CD4-positive, alpha-beta T cell treated with Interleukin-17A for 1 hour (primary cell): ENCODE measurements at regions not wholly inside any gene's neighbourhood (a gene's known extent, or its start where the extent isn't known, plus 50 kb on each side); places are given as distances from the start of the nearest gene placed in this dataset.

Experiments used
- DNase-seq: peaks from one replicate; pipeline ENCODE4 v3.0.0-alpha.2; 2020

GRCh38 chr13:58843567-58843966 is 1212.0 kb downstream of the PCDH17 start:
- no peak for DNase-seq

DNA sequence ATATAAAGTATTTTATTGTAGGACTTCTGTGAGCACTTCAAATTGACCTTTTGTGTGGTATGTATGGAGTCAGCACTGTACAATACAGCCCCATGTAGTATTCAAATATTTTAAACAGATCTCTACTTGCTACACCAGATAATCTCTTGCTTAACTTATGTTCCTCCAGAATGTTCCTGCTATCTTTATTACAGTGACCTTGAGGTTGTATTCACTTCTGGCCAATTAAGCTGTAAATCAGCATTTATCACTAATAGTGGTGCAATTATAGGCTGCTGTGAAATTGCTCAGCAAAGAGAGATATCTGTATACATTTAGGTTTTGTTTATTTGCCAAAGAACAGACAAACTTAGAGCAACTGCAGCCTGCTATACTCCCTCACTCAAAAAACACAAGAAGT is 1218.6 kb downstream of the PCDH17 start:
- DNase-seq, result no peak

- no peak for DNase-seq
Observed at GRCh38 chr13:58852076-58852475, 1220.5 kb downstream of the PCDH17 start.

DNA sequence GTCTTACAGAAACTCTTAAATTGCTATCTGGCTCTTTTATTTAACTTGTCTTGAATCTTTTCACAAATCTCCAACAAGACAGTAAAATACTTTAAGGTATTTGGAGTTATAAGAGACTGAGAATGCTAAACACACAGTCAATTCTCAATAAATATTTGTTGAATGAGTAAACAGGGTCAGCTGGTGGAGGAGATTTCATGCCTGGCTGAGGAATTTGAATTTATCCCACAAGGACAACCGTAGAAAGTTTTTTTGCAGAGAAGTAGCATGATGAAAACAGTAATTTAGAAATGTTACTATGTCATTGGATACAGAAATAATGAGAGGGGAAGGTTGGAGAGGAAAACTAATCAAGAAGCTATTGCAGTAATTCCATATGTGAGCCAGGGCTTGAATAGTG is 1223.7 kb downstream of the PCDH17 start:
- no peak for DNase-seq

DNA sequence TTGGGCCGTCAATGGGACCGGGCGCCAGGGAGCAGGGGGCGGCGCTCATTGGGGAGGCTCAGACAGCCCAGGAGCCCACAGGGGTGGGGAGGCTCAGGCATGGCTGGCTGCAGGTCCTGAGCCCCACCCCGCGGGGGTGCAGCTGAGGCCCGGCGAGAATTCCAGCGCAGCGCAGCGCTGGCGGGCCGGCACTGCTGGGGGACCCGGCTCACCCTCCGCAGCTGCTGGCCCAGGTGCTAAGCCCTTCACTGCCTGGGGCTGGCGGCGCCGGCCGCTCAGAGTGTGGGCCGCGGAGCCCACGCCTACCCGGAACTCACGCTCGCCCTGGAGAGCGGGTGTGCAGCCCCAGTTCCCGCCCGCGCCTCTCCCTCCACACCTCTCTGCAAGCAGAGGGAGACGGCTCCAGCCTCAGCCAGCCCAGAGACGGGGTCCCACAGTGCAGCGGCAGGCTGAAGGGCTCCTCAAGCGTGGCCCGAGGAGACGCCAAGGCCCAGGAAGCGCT is 1227.4 kb downstream of the PCDH17 start:
- no peak for DNase-seq

GRCh38 chr13:58865286-58865685 is 1233.7 kb downstream of the PCDH17 start:
- no peak for DNase-seq

- no peak for DNase-seq
Observed at GRCh38 chr13:58869566-58869965, 1238.0 kb downstream of the PCDH17 start.

DNA sequence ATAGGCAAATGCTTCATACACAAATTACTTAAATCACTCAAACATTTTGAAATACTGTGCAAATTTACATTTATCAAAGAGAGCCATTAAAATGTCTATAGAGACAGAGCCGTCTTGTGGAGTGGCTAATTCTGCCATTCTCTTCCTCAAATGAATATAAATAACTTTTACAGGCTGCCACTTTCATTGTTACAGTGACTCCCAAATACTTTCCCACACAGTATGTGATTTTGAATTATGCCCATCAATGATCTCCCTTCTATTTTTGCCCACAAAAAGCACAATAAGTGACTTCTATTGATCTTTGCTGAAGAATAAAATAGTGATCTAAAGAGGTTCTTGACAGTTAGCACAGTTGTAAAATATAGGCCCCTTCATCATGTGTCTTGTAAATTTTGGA is 1244.9 kb downstream of the PCDH17 start:
- DNase-seq, result no peak

GRCh38 chr13:58879114-58879513 is 1247.6 kb downstream of the PCDH17 start:
- DNase-seq, result no peak

- no peak for DNase-seq
Observed at GRCh38 chr13:58882516-58882915, 1251.0 kb downstream of the PCDH17 start.

- DNase-seq, result no peak
Observed at GRCh38 chr13:58883405-58883804, 1251.9 kb downstream of the PCDH17 start.

DNA sequence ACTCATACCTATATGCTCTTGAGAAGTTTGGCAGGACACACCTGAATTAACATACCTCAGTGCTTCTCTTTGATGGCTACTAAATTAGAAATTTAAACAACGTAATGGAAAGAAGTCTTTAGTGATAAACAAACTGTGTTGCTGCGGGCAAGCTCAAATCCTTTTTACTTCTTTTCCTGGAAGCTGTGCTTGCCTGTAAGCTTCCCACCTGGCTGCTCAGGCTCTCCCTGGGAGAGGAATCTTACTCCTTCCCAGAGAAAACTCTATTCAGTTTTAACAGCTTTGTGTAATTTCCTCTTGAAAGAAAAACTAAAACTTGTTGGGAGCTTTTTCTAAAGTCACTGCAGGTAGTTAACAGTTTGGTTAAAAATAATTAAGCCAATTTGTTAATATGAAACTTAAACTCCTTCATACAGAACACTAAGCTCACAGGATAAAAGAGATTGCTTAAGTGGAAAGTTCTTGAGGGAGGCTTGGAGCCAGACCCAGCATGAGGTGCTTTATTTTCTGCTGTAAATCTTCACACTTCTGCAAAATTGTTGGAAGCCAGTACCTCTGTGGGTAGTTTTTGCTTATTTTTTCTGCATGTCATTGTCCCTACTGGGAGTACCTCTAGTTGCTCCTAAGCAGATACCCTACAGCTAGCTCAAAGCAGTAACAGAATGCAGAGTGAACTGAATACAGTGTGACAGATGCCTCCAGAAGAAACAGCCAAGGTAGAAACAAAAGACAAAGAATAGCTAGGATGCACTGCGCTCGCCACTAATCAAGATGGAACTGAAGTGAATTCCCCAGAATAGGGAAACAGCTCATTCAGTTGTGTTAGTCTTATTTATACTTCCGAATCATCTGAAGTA is 1253.0 kb downstream of the PCDH17 start:
- DNase-seq, result no peak

DNA sequence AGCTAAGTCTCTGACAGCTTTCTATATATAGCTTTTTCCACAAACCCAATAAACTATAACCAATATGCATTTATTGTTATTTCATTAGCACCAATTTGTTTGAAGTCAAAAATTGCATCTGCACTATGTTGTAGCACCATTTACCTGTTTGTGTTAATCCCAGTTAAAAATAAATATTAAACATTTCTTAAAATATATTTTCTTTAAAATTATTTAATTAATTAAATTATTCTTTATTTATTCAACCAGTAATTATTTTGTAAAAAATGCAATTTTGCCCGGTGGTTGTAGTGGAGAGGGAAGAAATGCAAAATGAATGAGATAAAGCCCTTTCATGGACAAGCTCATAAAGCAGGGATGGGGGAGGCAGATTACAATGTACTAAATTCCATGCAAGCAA is 1257.9 kb downstream of the PCDH17 start:
- no peak for DNase-seq

GRCh38 chr13:58893396-58893795 is 1261.9 kb downstream of the PCDH17 start:
- DNase-seq, result no peak

- DNase-seq, result no peak
Observed at GRCh38 chr13:58906329-58907007, 1257.3 kb downstream of the DIAPH3 start.

DNA sequence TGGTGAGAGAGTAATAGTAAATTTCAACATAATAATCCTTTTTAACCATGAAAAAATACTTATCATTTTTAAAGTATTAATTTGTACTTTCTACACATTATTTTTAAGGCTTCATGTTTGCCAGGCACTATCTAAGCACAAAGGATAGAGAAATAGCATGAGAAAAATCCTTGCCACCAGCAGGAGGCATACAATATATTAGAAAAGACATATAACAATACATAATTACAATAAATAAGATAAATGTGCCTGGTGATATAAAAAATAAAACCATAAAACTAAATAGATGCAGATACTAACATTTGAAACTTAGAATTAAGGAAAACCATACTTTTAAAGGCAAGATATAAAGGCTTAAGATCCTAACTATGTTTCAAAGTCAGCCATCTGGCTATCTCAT is 1256.4 kb downstream of the DIAPH3 start:
- no peak for DNase-seq

- DNase-seq, result no peak
Observed at GRCh38 chr13:58908019-58908679, 1255.6 kb downstream of the DIAPH3 start.

DNA sequence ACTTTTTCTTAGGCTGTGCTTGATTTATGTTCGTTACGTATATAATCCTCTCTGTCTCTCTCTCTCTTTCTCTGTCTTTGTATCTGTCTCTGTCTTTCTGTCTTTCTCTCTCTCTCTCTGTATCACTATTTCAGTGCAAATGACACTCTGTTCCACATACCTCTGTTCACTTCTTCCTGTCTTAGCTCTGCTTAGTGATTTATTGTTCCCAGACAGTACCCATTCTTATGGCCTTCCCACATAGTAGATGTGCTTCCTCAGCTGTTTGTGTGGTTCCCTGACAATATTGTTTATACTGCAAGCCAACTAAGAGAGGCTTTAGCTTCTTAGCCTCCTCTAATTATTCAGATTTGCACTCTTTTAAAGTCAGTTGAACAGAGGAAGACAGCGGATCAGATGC is 1244.2 kb downstream of the DIAPH3 start:
- no peak for DNase-seq

DNA sequence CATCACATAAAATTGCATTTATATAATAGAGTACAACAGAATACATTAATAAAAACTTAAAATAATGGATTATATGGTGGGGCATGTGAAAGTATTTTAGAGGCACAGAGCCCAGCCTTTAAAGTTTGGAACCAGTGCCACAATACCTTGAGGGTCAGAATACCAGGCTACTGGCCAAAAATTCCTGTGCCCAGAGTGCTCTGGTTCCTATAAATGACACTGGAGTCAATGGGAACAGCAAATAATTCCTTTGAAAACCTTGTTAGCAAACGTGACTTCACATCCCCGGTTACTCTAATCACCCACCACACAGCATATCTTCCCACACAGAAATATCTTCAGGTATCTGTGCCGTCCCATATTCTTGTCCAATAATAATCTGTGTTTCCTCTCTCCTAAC is 1242.6 kb downstream of the DIAPH3 start:
- DNase-seq, result no peak

DNA sequence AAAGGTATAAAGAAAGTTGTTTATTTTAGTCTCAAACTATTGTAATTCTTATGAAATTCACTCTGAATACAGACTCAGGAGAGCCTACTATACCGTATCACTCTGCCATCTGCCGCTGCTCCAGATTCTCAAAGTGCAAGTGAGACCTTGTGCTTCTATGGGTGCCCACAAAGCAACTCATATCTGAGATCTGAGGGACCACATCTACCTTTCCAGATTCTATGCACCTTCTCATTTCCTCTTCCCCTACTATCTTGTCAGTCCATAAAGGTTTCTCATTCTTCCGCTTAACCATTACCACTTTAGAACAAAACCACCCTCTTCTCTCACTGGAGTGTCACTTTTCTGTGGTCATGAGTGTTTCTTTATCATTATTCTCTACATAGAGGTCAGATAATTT is 1236.9 kb downstream of the DIAPH3 start:
- no peak for DNase-seq

DNA sequence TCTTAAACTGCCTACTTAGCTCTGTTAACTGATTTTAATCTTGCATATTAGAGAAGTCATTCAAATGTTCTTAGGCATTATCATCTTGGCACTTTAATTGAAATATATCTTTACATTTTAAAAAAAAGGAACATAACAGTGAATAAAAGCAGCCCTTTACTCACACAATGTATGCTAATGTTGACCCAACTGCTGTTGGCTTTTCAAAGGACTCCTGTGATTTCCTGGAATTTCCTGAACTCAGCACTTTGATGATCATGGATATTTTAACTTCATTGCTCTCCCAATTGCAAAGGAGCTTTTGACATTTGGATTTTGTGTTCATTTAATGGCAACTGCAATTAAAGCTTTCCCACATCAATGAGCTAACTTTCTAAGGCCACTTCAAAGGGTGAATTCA is 1230.3 kb downstream of the DIAPH3 start:
- no peak for DNase-seq

DNA sequence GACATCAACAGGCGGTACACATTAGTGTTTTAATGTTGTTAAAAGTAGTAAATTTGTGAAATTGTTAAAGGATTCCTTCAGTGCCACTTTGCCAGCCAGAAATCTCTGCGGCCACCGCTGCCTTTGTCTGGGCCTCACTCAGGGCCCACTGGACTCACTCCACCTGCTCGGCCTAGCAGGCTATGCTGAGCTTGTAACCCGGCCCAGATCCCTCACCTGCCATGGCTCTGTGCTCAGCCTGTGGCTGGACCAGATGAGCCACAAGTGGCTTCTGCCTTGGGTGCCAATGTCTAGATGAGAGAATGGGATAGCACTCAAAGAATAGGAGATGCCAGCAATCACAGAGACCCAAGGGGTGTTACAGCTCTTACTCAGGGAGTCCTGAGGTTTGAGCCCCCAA is 1228.0 kb downstream of the DIAPH3 start:
- DNase-seq, result no peak

- DNase-seq, result no peak
Observed at GRCh38 chr13:58946274-58946673, 1217.5 kb downstream of the DIAPH3 start.

GRCh38 chr13:58949646-58950045 is 1214.1 kb downstream of the DIAPH3 start:
- no peak for DNase-seq
